HG03565 (cell line): ENCODE measurements at regions not wholly inside any gene's neighbourhood (a gene's known extent, or its start where the extent isn't known, plus 50 kb on each side); places are given as distances from the start of the nearest gene placed in this dataset.
"Not testable (repeated sequence)": the region's sequence is repeated elsewhere in the genome, so short reads cannot be mapped to it uniquely, and the experiment has no call there.

ENCODE experiments used
- ATAC-seq: cut with Tn5 transposase; IDR thresholded peaks from one replicate; pipeline ENCODE4 v1.9.1; 2021; ENCODE audit warnings: mild to moderate bottlenecking, moderate library complexity; ENCODE audit not compliant: unreplicated experiment

- no peak for ATAC-seq
These were observed 51.9 kb upstream of the SPDL1 start for GRCh38 chr5:169531631-169532030.

DNA sequence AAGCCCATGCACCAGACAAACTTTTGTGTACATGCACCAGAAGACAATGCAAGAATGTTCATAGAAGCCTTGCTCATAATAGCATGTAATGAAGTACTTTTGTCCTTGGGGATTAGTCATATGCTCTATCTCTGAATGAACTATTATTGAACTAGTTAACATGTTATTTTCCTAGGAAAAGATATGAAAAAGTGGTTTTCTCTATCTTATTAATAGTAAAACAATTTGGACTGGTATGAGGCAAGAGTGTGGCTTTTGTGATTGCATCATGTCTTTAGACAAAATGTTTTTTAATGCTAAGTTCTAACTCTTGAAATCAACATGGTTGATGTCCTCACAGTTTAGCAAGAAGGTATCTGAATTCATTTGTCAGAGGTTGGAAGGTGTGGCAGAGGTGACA, 55.7 kb upstream of the SPDL1 start:
- no peak for ATAC-seq

DNA sequence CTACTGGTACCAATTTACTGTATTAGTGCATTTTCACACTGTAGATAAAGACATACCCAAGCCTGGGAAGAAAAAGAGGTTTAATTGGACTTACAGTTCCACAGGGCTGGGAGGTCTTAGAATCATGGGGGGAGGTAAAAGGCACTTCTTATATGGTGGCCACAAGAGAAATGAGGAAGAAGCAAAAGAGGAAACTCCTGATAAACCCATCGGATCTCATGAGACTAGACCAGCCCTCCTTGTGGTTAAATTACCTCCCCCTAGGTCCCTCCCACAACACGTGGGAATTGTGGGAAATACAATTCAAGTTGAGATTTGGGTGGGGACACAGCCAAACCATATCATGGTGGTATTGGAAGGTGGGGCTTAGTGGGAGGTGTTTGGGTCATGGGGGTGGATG, 56.5 kb upstream of the SPDL1 start:
- no peak for ATAC-seq

GRCh38 chr5:169522851-169523250, 60.7 kb upstream of the SPDL1 start:
- no peak for ATAC-seq

DNA sequence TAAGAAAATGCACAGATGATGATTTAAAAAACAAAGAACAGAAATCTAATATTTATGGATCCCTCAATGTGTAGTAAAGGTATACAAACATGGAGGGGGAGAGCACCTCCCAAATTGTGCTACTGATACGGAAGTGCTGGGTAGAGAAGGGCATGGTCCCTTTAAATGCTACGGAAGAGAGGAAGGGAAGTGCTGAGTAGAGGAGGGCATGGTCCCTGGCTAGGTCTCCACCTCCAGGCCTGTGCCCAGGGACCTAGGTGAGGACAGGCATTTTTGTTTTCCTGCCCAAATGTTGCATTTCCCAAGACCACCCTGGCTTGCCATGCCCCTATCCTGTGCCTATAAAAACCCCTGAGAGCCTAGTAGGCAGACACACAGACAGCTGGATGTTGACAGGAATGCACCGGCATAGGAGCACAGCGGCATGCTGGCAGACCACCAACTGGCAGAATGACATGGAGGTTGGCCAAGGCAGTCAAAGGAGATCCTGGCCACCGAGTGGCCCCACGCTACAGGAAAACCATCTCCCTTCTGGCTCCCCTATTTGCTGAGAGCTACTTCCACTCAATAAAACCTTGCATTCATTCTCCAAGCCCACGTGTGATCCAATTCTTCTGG, 62.1 kb upstream of the SPDL1 start:
- no peak for ATAC-seq

DNA sequence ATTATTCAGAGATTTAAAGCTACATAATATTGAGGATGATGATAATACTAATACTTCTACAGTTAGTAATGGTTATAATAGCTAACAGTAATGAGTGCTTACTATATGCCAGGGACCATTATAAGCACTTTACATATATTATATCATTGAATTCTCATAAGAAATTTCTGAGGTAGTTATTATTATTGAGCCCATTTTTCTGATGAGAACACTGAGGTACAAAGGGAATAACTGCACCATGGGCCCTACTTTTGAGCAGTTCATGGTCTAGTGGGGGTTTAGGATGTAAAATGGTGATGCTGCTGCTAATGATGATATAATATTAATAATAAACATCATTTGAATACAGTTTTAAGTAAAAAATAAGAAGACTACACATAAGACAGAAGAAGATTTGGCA, 64.2 kb upstream of the SPDL1 start:
- no peak for ATAC-seq

- not testable (repeated sequence) for ATAC-seq
These were observed 64.8 kb upstream of the SPDL1 start for GRCh38 chr5:169518779-169519178.

- ATAC-seq = no peak
These were observed 71.2 kb upstream of the SPDL1 start for GRCh38 chr5:169512385-169512784.

- ATAC-seq = no peak
These were observed 71.9 kb upstream of the SPDL1 start for GRCh38 chr5:169511708-169512107.

DNA sequence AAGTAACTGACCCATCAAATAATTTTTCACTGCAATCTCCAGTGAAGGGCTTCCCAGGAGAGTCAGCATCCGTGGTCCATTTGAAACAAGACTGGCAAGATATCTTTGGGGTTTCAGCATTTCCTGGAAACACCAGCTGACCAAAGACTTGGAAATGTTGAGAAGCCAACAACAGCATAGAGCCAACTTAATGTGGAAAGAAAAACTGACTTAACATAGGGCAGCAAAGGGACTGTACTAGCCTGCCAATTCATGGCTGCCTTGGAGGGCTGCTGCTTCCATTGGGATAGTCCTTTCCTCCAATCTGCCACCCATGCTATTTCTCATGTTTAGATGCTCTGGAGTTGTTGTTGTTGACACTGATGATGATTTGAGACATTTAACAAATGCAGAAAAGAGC, 76.5 kb upstream of the SPDL1 start:
- no peak for ATAC-seq

- ATAC-seq = no peak
These were observed 79.7 kb upstream of the SPDL1 start for GRCh38 chr5:169503886-169504285.

DNA sequence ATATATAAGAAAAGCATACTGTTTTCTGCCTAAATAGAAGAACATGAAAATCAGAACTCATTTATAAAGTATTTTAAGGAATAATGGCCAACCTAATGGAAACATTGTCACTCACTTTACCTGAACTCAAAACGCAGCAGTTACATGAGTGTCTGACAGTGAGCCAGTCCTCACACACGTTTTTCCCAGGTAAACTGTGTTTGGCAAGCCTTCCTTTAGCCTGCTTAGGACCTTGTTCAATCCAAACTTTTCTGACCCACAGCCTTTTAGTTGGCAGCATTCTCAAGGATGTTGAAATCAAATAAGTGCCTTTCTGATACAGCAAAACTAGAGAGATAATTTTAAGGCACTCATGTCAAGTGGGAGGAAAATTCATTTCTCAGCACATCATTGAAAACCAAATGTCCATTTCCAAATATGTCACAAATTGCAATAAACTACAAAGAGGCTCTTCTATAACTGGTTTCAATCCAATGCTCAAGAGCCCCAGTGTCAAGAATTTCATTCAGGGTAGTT, 83.5 kb upstream of the SPDL1 start:
- no peak for ATAC-seq

DNA sequence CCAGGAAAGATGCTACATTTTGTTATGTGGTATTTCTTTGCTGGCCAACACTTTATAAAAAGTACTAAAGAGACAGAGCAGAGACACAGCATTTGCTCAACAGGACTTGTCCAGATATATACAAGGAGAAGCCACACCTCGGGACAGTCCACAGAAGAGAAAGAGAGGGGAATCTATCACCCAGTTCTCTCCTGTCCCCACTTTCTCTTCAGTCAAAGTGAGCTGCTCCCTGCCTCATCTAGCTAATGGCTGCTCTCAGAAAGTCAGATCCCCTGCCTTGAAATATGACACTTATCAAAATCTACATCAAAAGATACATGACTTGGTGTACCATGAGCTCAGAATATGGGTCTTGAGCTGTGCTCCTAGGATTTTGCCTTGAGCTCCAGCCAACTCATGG, 86.7 kb upstream of the SPDL1 start:
- no peak for ATAC-seq

- ATAC-seq = no peak
These were observed 88.5 kb upstream of the SPDL1 start for GRCh38 chr5:169494941-169495548.

GRCh38 chr5:169494383-169494935, 89.1 kb upstream of the SPDL1 start:
- ATAC-seq = no peak

DNA sequence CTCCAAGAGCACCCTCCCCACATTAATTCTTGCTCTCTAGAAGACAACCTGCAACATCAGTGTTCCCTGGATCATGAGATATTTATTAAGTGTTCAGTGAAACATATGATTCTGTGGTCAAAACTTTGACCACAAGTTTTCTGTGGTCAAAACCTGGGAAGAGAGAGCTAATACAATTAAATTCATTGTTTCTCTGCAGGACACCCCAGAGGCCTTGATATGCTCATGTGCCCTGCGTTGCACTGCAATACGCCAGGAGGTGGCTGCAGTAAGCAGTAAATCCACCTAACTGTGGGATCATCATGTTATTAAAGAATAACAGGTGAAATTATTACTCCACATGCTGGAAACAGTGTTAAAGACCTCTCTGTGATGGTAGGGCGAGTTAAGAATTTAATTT, 109.3 kb upstream of the SPDL1 start:
- no peak for ATAC-seq

DNA sequence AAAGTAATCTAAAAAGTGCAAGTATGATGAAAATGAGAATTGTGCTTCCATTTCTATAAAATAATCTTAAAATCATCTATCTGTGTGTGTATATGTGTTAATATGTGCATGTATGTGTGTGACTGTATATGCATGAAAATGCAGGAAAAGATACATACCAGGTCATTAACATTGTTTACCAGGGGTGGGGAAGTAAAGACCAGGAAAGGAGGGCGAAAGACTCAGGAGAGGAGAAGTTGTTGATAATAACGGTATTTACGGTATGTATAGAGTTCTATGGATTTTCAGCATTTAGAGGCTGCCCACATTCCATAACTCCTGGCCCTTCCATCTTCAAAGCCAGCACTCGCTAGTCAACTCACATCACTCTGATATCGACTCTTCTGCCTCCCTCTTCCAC, 111.0 kb upstream of the SPDL1 start:
- ATAC-seq = no peak

GRCh38 chr5:169471021-169471420, 112.6 kb upstream of the SPDL1 start:
- no peak for ATAC-seq

DNA sequence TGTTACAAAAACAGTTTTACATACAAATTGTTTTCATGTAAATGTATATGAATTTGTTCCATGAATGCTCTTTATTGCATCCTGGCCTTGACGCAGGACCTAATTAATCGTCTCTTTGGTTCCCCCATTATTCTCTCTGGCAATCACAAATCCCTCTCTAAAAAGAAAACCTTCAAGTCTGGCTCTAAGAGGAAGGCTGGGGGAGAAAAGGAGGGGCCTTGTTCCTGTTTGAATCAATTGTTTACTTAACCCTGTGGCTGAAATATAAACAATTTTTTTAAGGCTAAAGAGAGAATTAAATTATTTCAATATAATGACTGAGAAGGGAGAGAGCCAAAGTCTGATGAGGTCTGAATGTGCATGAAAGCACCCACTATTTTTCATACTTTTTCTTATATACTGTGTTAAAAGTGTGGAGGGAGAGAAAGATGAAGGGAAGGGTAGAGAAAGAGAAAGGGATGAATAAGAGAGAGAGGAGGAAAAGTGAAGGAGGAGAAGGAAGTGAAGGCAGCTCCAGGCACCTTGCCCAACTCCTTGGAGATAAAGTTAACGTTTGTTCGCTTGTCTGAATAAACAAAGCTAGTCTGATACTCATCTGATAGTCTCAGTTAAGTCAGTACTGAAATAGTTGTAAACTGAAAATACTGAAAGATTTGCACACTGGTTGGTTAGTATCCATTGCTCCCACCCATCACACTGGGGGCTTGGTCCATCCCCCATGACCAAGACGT, 116.4 kb upstream of the SPDL1 start:
- ATAC-seq = no peak

- no peak for ATAC-seq
These were observed 122.7 kb upstream of the SPDL1 start for GRCh38 chr5:169460896-169461295.

DNA sequence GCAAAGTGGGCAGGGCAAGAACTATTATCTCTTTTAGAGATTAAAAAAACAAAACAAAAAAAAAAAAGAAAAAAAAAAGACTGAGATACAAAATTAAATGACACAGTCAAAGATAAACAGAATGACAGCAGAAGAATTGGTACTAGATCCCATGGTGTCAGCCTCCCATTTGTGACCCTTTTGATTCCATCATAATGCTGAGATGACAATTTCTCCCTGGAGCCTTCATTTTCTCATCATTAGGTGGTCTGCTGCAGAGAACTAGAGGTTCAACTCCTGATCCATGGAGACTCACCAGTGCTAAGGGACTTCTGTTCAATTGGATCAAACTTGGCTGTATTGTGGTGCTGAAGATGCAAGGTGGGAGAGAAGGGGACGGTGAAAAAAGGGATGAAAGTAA, 123.5 kb upstream of the SPDL1 start:
- no peak for ATAC-seq

DNA sequence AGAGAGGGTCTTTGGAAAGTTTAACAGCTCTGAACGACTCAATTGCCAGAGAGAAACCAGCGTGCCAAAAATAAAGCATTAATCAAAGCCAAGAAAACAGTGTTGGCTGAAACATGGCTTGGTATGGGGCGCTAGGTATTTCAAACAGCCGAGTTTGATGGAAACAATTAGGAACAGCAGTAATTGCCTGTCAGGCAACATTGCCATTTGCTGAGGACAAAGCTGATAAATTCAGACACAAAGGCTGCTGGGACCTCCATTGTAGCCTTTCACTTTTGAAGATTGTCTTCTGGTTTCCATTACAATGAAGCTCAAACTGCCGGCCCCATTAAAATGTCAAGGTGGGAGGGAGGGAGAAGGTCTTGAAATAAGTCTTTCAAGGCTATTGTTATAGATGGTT, 125.4 kb upstream of the SPDL1 start:
- no peak for ATAC-seq
